Lower lobe of right lung (tissue), 2 donors: ENCODE measurements at regions not wholly inside any gene's neighbourhood (a gene's known extent, or its start where the extent isn't known, plus 50 kb on each side); places are given as distances from the start of the nearest gene placed in this dataset.

Source experiments
- ATAC-seq, 2 donors: fragments of 200-7000 bp; cut with Tn5 transposase; one replicate each; pipeline ENCODE4 v1.9.1; 2020 to 2022; ENCODE audit warnings: mild to moderate bottlenecking in 2 of 2, moderate library complexity in 2 of 2
- DNase-seq: peaks from one replicate; pipeline ENCODE4 v3.0.0-alpha.2; 2020
- H3K27ac ChIP-seq: fragments of 200-600 bp; one replicate; pipeline ENCODE4 v1.8.0; 2022
- H3K27me3 ChIP-seq: fragments of 200-600 bp; one replicate; pipeline ENCODE4 v1.8.0; 2022; ENCODE audit warnings: low read depth
- H3K36me3 ChIP-seq: fragments of 200-600 bp; one replicate; pipeline ENCODE4 v1.8.0; 2022; ENCODE audit warnings: mild to moderate bottlenecking
- H3K4me1 ChIP-seq: fragments of 200-600 bp; one replicate; pipeline ENCODE4 v1.8.0; 2022
- H3K4me3 ChIP-seq: fragments of 200-600 bp; one replicate; pipeline ENCODE4 v1.8.0; 2022; ENCODE audit warnings: mild to moderate bottlenecking
- H3K9me3 ChIP-seq: fragments of 200-600 bp; one replicate; pipeline ENCODE4 v1.8.0; 2022
- intact Hi-C: fragments of 100-400 bp; cut with DNase I; formaldehyde crosslinking; loops from one replicate; pipeline ENCODE4 v1.11.0; 2022
- TF ChIP-seq, protein P1 (sequence below): fragments of 200-600 bp; IDR thresholded peaks from one replicate; pipeline ENCODE4 v1.8.0; 2022; ENCODE audit warnings: antibody characterized with exemption, mild to moderate bottlenecking
- donor health status: DM: no; HTN: yes; CAD: no; lungs with severe emphysema.

DNA sequence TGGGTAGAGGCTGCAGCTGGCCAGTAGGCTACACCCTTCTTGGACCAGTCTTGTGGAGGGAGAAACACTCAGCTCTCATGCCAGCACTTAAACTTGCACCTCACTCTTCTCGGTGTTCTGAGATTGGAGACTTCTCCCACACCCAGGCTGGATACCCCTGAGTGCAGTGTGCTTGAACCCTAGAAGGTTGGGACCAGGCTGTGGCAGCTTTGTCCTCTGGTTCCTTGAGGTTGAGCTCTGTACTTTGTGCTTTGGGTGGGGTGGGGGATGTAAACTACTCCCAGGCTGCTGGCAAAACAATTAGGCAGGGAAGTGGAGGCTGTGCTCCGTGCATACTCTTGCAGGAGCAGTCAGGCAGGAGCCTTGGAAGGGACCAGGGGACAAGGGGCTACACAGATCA is 143.6 kb upstream of the GNPDA2 start:
- ATAC-seq (no peak), DNase-seq (no peak)
- Histone ChIP-seq H3K27me3 (no peaks in the 10 kb centered on the region), H3K27ac (no peak overlapping the region), H3K4me3 (no peak overlapping the region), H3K36me3 (no peaks in the 10 kb centered on the region), H3K9me3 (no peaks in the 10 kb centered on the region), H3K4me1 (no peaks in the 10 kb centered on the region)
- intact Hi-C loops = no loop called here
- TF ChIP-seq, protein P1, sequence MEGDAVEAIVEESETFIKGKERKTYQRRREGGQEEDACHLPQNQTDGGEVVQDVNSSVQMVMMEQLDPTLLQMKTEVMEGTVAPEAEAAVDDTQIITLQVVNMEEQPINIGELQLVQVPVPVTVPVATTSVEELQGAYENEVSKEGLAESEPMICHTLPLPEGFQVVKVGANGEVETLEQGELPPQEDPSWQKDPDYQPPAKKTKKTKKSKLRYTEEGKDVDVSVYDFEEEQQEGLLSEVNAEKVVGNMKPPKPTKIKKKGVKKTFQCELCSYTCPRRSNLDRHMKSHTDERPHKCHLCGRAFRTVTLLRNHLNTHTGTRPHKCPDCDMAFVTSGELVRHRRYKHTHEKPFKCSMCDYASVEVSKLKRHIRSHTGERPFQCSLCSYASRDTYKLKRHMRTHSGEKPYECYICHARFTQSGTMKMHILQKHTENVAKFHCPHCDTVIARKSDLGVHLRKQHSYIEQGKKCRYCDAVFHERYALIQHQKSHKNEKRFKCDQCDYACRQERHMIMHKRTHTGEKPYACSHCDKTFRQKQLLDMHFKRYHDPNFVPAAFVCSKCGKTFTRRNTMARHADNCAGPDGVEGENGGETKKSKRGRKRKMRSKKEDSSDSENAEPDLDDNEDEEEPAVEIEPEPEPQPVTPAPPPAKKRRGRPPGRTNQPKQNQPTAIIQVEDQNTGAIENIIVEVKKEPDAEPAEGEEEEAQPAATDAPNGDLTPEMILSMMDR = no peak

DNA sequence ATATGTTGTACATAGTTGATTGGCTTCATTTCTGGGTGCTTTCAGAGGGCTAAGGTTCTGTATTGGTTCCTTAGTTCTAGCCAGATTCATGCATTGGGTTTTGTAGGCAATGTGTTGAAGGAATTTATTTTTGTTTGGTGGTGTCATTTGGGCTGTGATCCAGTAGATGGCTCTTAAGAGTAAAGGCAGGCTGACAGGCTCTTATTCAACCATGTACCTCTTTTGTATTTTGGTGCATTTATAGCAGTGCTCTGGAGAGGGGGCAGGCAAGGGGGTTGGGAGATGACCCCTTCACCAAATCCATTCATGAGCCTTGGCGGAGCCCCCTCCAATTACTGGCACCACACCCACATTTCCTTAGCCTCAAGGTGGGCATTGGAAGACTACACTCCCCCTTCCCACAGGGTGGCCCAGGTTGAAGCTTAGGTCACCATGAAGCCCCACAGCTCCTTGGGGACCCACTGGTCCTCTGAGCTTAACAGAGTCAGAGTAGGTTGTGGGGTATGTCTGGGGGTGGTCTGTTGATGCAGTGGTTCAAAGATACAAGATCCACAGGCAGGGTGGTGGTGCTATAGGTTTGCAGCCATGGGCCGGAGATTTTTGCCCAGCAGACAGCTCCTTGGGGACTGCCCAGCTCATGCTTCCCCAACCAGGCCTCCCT is 143.0 kb upstream of the GNPDA2 start:
- ATAC-seq = no peak

DNA sequence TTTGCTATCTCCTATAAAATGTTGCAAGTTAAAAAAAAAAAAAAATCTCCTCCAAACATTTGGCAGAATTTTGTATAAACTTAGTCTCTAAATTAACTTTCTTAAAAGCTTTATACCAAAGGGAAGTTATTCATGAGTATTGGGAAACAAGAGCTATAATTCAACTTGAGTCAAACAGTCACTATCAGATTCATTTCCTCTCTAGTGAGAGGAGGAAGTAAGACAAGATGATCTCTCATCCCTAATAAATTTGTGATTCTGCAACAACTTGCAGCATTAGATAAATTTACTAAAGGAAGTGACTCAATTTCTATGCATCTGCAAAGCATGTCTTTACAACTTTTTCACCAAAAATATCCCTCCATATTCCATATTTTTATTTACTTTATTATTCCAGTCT is 135.4 kb upstream of the GNPDA2 start:
- intact Hi-C loops = no loop called here
- Histone ChIP-seq H3K4me3 (no peak overlapping the region), H3K36me3 (no peaks in the 10 kb centered on the region), H3K4me1 (no peaks in the 10 kb centered on the region), H3K27ac (no peak overlapping the region), H3K27me3 (no peaks in the 10 kb centered on the region), H3K9me3 (no peaks in the 10 kb centered on the region)
- DNase-seq (no peak), ATAC-seq (no peak)
- TF ChIP-seq, protein P1 = no peak

More for the DNA sequence above, 143.0 kb upstream of the GNPDA2 start:
- Histone ChIP-seq H3K4me3 (no peak overlapping the region), H3K27me3 (no peaks in the 10 kb centered on the region), H3K9me3 (no peaks in the 10 kb centered on the region), H3K36me3 (no peaks in the 10 kb centered on the region), H3K4me1 (no peaks in the 10 kb centered on the region), H3K27ac (no peak overlapping the region)
- TF ChIP-seq, protein P1 = no peak
- intact Hi-C loops = no loop called here
- no peak for DNase-seq

DNA sequence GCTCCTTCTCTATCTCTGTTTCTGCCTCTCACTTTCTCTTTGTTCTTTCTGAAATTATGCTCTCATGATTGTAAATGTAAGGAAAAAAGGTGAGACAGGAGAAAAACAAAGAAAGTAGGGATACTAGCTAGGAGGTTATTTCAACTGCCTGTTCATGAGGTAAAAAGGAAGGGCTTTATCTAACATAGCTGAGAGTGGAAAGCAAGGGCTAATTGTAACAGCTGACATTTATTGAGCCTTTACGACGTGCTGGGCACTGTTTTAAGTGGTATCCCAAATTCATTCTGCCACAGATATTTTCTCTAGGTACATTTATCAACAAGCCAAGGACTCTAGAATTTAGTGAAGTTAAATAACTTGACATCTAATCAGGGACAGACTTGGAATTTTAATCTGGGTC is 133.1 kb upstream of the GNPDA2 start:
- Histone ChIP-seq H3K36me3 (no peaks in the 10 kb centered on the region), H3K27ac (no peak overlapping the region), H3K4me1 (no peaks in the 10 kb centered on the region), H3K4me3 (no peak overlapping the region), H3K9me3 (no peaks in the 10 kb centered on the region), H3K27me3 (no peaks in the 10 kb centered on the region)
- TF ChIP-seq, protein P1 = no peak
- DNase-seq = no peak
- intact Hi-C loops = no loop called here
- ATAC-seq = no peak

DNA sequence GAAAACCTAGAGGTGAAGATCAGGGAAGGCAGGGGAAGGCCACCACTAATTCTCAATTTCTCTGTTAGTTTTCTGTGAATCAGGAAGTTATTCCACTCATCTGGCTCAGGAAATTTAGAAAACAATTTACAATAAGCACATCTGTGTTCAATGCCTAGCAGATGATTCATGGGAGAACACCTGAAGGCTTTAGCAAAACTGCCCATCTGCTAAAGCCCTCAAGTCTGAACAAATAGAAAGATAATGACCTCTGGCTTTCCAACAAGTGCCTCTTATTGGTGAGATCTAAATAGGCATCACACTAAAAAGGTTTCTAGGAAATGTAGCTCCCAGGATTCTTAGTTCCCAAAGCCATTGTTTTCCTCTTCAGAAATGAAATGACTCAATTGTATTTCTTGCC is 122.1 kb upstream of the GNPDA2 start:
- intact Hi-C loops = no loop called here
- Histone ChIP-seq H3K27me3 (no peaks in the 10 kb centered on the region), H3K9me3 (no peaks in the 10 kb centered on the region), H3K4me3 (no peak overlapping the region), H3K27ac (no peak overlapping the region), H3K36me3 (no peaks in the 10 kb centered on the region), H3K4me1 (no peaks in the 10 kb centered on the region)
- DNase-seq (no peak), ATAC-seq (no peak)
- TF ChIP-seq, protein P1 = no peak
